Stimulated activated CD4-positive, alpha-beta T cell treated with anti-CD3 and anti-CD28 coated beads, Interleukin-1b, Interleukin-23, amount 100 ng/mL, for 48 hours (primary cell): ENCODE measurements at regions not wholly inside any gene's neighbourhood (a gene's known extent, or its start where the extent isn't known, plus 50 kb on each side); places are given as distances from the start of the nearest gene placed in this dataset.

Experiments
- DNase-seq: peaks from one replicate; pipeline ENCODE4 v3.0.0-alpha.2; 2020

DNA sequence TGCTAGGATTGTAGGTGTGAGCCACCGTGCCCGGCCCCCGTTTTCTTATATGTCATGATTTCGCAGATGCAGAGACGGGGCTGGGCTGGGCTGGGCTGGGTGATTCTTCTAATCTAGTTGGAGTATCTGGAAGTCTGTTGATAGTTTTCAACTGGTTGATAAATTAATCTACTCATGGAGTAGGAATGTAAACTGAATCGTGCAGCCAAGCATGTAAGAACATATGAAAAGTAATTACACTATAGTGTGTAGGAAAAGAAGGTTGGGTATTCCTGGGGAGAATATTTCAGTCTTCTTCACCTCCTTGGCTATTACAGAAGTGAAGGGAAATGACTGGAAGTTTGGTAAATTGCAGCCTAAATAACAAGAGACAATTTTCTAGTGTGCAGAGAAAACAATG lies 82.6 kb upstream of the MAGI1 start:
- DNase-seq = no peak

GRCh38 chr3:66115858-66116654 lies 77.3 kb upstream of the MAGI1 start:
- no peak for DNase-seq

DNA sequence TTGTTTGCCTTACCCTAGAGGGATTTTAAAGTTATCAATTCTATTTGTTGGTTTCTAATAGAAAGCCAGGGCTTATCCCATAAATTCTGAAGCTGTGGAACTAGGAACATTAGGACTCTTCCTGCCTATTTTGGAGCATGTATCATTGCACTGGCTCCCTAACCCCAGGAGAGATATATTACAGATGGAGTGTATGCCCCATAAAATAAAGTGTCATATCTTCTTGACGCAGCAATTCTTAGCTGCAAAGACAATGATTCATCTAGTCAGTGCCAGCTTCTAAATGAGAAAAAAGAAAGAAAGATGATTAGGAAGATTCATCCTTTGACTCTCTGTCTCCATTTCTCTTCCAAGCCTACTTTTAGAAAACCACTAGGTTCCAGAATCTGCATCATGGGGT lies 74.8 kb upstream of the MAGI1 start:
- no peak for DNase-seq

- DNase-seq = no peak
Measured at GRCh38 chr3:66110840-66111239, 72.1 kb upstream of the MAGI1 start.

DNA sequence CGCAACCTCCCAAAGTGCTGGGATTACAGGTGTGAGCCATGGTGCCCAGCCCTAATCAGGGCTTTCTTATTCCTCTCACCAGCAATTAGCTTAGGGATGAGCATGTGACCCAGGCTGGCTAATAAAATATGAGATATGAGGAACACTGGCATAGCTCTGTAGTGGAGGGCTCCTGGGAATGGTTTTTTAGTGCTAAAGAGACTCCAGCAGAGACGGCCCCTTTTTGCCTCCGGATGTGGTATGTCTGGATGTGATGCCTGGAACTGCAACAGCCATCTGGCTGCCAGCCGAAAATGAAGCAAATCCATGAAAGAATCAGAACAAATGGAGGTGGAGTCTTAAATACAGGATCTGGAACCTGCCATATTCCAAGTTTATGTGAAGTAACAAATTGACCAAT lies 69.1 kb upstream of the MAGI1 start:
- no peak for DNase-seq

DNA sequence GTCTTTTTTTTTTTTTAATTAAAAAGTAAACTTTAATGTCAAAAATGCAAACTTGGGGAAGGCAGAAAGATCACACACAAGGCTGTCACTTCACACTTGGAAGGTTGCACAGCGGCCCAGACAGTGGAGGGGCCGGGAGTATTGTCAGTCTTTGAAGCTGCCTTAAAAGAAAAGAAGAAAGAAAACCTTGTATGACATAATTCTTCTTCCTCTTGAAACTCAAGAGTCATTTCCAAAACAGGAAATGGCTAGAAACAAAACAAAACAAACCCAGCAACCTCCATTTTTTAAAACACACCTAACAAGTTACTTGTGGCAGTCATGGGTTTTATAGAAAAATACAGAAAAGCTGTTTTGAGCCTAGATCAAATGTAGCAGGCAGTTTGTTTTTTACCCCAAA lies 68.1 kb upstream of the MAGI1 start:
- DNase-seq = no peak

DNA sequence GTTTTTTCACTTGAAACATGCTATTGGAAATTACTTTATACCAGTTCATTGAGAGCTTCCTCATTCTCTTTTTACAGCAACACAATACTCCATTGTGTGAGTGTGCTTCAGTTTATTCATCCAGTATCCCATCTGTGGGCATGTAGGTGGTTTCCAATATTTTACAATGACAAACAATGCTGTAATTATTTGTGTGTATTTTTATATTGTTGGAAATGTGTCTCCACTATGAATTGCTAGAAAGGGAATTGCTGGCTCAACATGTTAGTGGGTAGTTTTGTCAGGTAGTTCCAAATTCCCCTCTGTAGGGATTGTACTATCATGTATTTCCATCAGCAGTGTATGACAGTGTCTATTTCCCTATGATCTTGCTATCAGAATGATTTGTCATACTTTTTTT lies 65.8 kb upstream of the MAGI1 start:
- DNase-seq = no peak

- DNase-seq = no peak
Measured at GRCh38 chr3:66103729-66104128, 65.0 kb upstream of the MAGI1 start.

DNA sequence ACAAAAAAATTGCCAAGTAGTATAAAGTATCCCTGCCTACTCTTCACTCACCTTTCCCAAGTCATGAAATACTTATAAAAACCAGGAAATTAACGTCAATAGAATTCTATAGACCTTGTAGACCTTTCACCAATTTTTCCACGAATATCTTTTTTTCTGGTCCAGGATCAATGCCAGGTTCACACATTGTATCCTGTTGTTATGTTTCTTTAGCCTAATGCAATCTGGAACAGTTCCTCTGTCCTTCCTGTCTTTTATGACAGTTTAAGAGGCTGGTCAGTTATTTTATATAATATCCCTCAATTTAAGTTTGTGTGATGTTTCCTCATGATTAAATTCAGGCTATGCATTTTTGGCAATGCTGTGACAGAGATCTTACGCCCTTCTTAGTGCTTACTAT lies 63.2 kb upstream of the MAGI1 start:
- DNase-seq = no peak

GRCh38 chr3:66099541-66100065 lies 60.9 kb upstream of the MAGI1 start:
- no peak for DNase-seq

GRCh38 chr3:66098436-66098835 lies 59.7 kb upstream of the MAGI1 start:
- DNase-seq = no peak

GRCh38 chr3:66097647-66098046 lies 58.9 kb upstream of the MAGI1 start:
- DNase-seq = no peak

GRCh38 chr3:66095295-66096001 lies 56.7 kb upstream of the MAGI1 start:
- no peak for DNase-seq

DNA sequence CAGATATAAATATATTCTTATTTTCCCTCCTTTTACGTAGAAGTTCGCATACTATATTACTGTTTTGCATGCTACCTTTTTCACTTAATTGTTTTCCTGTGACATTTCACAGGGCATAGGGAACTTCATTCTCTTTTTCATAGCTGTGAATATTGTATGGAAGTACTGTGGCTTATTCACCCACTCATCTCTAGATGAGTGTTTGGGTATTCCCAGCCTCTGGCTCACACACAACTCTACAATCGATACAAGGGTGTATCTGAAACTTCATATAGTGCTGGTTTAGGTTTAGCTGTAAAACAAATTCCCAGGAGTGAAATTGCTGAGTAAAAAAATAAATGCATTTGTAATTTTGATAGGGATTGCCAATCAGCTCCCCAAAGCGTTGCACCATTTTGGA lies 55.3 kb upstream of the MAGI1 start:
- DNase-seq = no peak

GRCh38 chr3:66092175-66092995 lies 53.7 kb upstream of the MAGI1 start:
- no peak for DNase-seq
